Neural cell (in vitro differentiated cells): ENCODE measurements at regions not wholly inside any gene's neighbourhood (a gene's known extent, or its start where the extent isn't known, plus 50 kb on each side); places are given as distances from the start of the nearest gene placed in this dataset.
"Not testable (repeated sequence)": the region's sequence is repeated elsewhere in the genome, so short reads cannot be mapped to it uniquely, and the experiment has no call there.

Experiments
- CTCF ChIP-seq: fragments of 450-650 bp; IDR thresholded peaks from 2 replicates; pipeline ENCODE4 v1.5.1; 2014; ENCODE audit warnings: antibody characterized with exemption, mild to moderate bottlenecking, moderate library complexity; ENCODE audit not compliant: poor library complexity, severe bottlenecking
- EP300 ChIP-seq: fragments of 450-650 bp; conservative IDR thresholded peaks from 2 replicates; pipeline ENCODE4 v1.6.1; 2014; ENCODE audit warnings: antibody characterized with exemption, mild to moderate bottlenecking, moderate library complexity; ENCODE audit not compliant: poor library complexity, severe bottlenecking
- EZH2 ChIP-seq: fragments of 200-600, 300-800 bp; shearing (Covaris generic), sonication (generic); IDR thresholded peaks from 2 replicates; pipeline ENCODE4 v1.6.1; 2014; ENCODE audit warnings: antibody characterized with exemption, low read length, borderline replicate concordance, mild to moderate bottlenecking; ENCODE audit not compliant: insufficient read depth, poor library complexity, severe bottlenecking
- RAD21 ChIP-seq: fragments of 450-650 bp; conservative IDR thresholded peaks from 2 replicates; pipeline ENCODE4 v1.6.1; 2014; ENCODE audit warnings: antibody characterized with exemption, mild to moderate bottlenecking, moderate library complexity
- SMC3 ChIP-seq: fragments of 450-650 bp; conservative IDR thresholded peaks from 2 replicates; pipeline ENCODE4 v1.6.1; 2014; ENCODE audit warnings: antibody characterized with exemption, mild to moderate bottlenecking, moderate library complexity; ENCODE audit not compliant: poor library complexity
- TAF1 ChIP-seq: IDR thresholded peaks from 2 replicates; pipeline ENCODE4 v1.6.1; 2012; ENCODE audit warnings: low read depth

GRCh38 chr7:76144664-76145270, 56.9 kb upstream of the SRRM3 start:
- TF ChIP-seq CTCF, EP300, SMC3, EZH2, TAF1, RAD21: not testable (repeated sequence)
